ENCODE measurements at regions not wholly inside any gene's neighbourhood (a gene's known extent, or its start where the extent isn't known, plus 50 kb on each side); places are given as distances from the start of the nearest gene placed in this dataset.

GRCh38 chrX:16488959-16489358 lies 161.0 kb upstream of the S100G start:
- TF ChIP-seq NFIC (IDR thresholded peaks at IDR 0.05; ENCODE audit: low read depth, low read length) (no peak), ZBTB33 (IDR thresholded peaks at IDR 0.05) (no peak), CHD4 (IDR thresholded peaks at IDR 0.05) (no peak), PAX5 (IDR thresholded peaks at IDR 0.05; ENCODE audit: borderline replicate concordance, low read depth, low read length) (no peak), RELA (IDR thresholded peaks at IDR 0.05; ENCODE audit: borderline replicate concordance, partially characterized antibody) (no peak), NFYA (IDR thresholded peaks at IDR 0.05; ENCODE audit: borderline replicate concordance, low read depth, low read length) (no peak), JUNB (IDR thresholded peaks at IDR 0.05) (no peak), BCL11A (IDR thresholded peaks at IDR 0.05; ENCODE audit: low read depth, low read length) (no peak), BACH1 (IDR thresholded peaks at IDR 0.05; ENCODE audit: borderline replicate concordance) (no peak), POU2F2 (IDR thresholded peaks at IDR 0.05; ENCODE audit: borderline replicate concordance, low read depth, low read length) (no peak), SREBF2 (IDR thresholded peaks at IDR 0.05; ENCODE audit: low read length) (no peak)
- TF ChIP-seq, protein P1, sequence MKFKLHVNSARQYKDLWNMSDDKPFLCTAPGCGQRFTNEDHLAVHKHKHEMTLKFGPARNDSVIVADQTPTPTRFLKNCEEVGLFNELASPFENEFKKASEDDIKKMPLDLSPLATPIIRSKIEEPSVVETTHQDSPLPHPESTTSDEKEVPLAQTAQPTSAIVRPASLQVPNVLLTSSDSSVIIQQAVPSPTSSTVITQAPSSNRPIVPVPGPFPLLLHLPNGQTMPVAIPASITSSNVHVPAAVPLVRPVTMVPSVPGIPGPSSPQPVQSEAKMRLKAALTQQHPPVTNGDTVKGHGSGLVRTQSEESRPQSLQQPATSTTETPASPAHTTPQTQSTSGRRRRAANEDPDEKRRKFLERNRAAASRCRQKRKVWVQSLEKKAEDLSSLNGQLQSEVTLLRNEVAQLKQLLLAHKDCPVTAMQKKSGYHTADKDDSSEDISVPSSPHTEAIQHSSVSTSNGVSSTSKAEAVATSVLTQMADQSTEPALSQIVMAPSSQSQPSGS (IDR thresholded peaks at IDR 0.05; ENCODE audit: low read length) = no peak
- TF ChIP-seq, protein P2, sequence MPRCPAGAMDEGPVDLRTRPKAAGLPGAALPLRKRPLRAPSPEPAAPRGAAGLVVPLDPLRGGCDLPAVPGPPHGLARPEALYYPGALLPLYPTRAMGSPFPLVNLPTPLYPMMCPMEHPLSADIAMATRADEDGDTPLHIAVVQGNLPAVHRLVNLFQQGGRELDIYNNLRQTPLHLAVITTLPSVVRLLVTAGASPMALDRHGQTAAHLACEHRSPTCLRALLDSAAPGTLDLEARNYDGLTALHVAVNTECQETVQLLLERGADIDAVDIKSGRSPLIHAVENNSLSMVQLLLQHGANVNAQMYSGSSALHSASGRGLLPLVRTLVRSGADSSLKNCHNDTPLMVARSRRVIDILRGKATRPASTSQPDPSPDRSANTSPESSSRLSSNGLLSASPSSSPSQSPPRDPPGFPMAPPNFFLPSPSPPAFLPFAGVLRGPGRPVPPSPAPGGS (IDR thresholded peaks at IDR 0.05; ENCODE audit: borderline replicate concordance, insufficient read depth, low read depth, low read length, poor library complexity, severe bottlenecking) = no peak
- TF ChIP-seq, protein P3, sequence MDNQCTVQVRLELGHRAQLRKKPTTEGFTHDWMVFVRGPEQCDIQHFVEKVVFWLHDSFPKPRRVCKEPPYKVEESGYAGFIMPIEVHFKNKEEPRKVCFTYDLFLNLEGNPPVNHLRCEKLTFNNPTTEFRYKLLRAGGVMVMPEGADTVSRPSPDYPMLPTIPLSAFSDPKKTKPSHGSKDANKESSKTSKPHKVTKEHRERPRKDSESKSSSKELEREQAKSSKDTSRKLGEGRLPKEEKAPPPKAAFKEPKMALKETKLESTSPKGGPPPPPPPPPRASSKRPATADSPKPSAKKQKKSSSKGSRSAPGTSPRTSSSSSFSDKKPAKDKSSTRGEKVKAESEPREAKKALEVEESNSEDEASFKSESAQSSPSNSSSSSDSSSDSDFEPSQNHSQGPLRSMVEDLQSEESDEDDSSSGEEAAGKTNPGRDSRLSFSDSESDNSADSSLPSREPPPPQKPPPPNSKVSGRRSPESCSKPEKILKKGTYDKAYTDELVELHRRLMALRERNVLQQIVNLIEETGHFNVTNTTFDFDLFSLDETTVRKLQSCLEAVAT (IDR thresholded peaks at IDR 0.05) = no peak
- RAD21 ChIA-PET (ENCODE audit: unreplicated experiment) = no interaction called here
- in situ Hi-C loops (cut with MboI) = no loop called here
- CTCF ChIA-PET = no interaction called here
- H3K27ac ChIP-seq (ENCODE audit: control insufficient read depth, insufficient read depth) = no peak overlapping the region
- no peak for FAIRE-seq
- ATAC-seq = no peak
- H3K4me3 ChIP-seq = no peak overlapping the region
- no peaks in the 10 kb centered on the region for H3K27me3 ChIP-seq (replicated peaks in 1 of 2; ENCODE audit: control insufficient read depth in 2 of 2, insufficient read depth in 2 of 2, low read length in 1 of 2)
- POLR2A ChIA-PET = no interaction called here
- no peak for DNase-seq (ENCODE audit: low read depth, low spot score)
- SMC1A ChIA-PET (ENCODE audit: uncharacterized antibody, unreplicated experiment) = no interaction called here
- H3K4me2 ChIP-seq (ENCODE audit: control insufficient read depth, insufficient read depth) = no peak overlapping the region
- no peaks in the 10 kb centered on the region for H4K20me1 ChIP-seq (ENCODE audit: control insufficient read depth, insufficient read depth)
- H3K9ac ChIP-seq (ENCODE audit: control insufficient read depth, insufficient read depth, low read length) = no peak overlapping the region
- no peak overlapping the region for H2AFZ ChIP-seq (ENCODE audit: control insufficient read depth, low read depth, low read length)
- H3K4me1 ChIP-seq (ENCODE audit: control insufficient read depth, insufficient read depth, low read length) = no peaks in the 10 kb centered on the region
- H3K79me2 ChIP-seq (ENCODE audit: control insufficient read depth, insufficient read depth, low read length) = no peaks in the 10 kb centered on the region
- no peaks in the 10 kb centered on the region for H3K36me3 ChIP-seq (ENCODE audit: control insufficient read depth in 2 of 2, insufficient read depth in 2 of 2, low read length in 1 of 2)
- no peaks in the 10 kb centered on the region for H3K9me3 ChIP-seq (replicated peaks; ENCODE audit: control insufficient read depth, insufficient read depth, low read length)
- intact Hi-C loops (cut with micrococcal nuclease; ENCODE audit: unreplicated experiment) = no loop called here
- WGBS (ENCODE audit: insufficient coverage, insufficient replicate concordance, low lambda C conversion rate, missing lambda C conversion rate) = 70% methylated on average over 3 of the region's 3 CpGs
- BruUV-seq (replicated peaks) = no TSS peak

Data from GM12878 (cell line).